ENCODE measurements at regions not wholly inside any gene's neighbourhood (a gene's known extent, or its start where the extent isn't known, plus 50 kb on each side); places are given as distances from the start of the nearest gene placed in this dataset.

DNA sequence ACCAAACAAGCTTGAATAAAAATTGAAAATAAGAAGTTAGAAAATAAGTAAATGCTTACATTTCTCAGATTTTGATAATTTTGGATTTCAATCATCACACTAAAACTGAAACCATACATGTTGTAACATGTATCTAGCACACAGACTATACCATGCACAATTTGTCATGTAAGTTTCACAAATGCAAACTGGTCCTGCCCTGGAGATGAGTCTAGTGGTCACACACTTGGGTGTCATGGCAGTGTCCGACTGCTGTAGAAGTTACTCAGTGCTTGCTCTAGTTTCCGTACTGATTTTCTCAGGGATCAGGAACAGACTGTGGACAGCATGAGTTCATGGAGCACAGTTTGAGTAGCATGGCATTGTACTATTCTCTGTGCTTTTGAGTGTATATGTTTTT is 182.9 kb upstream of the RMP24 start:
- H3K23ac ChIP-seq (ENCODE audit: insufficient read length), result no peak overlapping the region
- H3K14ac ChIP-seq (ENCODE audit: insufficient read length), result no peak overlapping the region
- H4K91ac ChIP-seq (replicated peaks; ENCODE audit: insufficient read length, low read length), result no peak overlapping the region
- no peak overlapping the region for H3K9ac ChIP-seq (replicated peaks in 1 of 4; ENCODE audit: extremely low read depth in 1 of 4, low read depth in 3 of 4, low read length in 3 of 4)
- CTCF ChIA-PET (ENCODE audit: partially characterized antibody), result interaction anchor here (0.9 to 2.6 kb wide), 6 partner anchors 27 to 161 kb away, joined by 3 to 10 read pairs (median 4); no protein-coding TSS in a partner anchor
- no peak overlapping the region for H2BK15ac ChIP-seq (ENCODE audit: low read length)
- POLR2A ChIA-PET (ENCODE audit: partially characterized antibody), result no interaction called here
- no peak for FAIRE-seq
- 79% methylated on average over 2 of the region's 2 CpGs; no CpG with 5 or more reads in 1 of the 2 experiments for WGBS, 2 experiments (ENCODE audit: extremely low coverage in 1 of 2, insufficient coverage in 1 of 2, insufficient read length in 1 of 2, insufficient replicate concordance in 2 of 2, low coverage in 1 of 2, low lambda C conversion rate in 2 of 2, missing lambda C conversion rate in 1 of 2)
- no peak for TF ChIP-seq GABPA (IDR thresholded peaks at IDR 0.05; ENCODE audit: borderline replicate concordance, insufficient read depth, low read length)
- TF ChIP-seq BCL11A (IDR thresholded peaks at IDR 0.05; ENCODE audit: low read depth in 2 of 2, low read length in 2 of 2), result no peak
- no peak for TF ChIP-seq POLR2AphosphoS5 (IDR thresholded peaks at IDR 0.05; ENCODE audit: low read depth, low read length)
- TF ChIP-seq, protein P1, sequence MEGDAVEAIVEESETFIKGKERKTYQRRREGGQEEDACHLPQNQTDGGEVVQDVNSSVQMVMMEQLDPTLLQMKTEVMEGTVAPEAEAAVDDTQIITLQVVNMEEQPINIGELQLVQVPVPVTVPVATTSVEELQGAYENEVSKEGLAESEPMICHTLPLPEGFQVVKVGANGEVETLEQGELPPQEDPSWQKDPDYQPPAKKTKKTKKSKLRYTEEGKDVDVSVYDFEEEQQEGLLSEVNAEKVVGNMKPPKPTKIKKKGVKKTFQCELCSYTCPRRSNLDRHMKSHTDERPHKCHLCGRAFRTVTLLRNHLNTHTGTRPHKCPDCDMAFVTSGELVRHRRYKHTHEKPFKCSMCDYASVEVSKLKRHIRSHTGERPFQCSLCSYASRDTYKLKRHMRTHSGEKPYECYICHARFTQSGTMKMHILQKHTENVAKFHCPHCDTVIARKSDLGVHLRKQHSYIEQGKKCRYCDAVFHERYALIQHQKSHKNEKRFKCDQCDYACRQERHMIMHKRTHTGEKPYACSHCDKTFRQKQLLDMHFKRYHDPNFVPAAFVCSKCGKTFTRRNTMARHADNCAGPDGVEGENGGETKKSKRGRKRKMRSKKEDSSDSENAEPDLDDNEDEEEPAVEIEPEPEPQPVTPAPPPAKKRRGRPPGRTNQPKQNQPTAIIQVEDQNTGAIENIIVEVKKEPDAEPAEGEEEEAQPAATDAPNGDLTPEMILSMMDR (IDR thresholded peaks at IDR 0.05; ENCODE audit: control extremely low read depth in 1 of 3, insufficient read depth in 1 of 3, low read depth in 1 of 3, low read length in 3 of 3), result no peak
- TF ChIP-seq POLR2A (IDR thresholded peaks at IDR 0.05; ENCODE audit: control extremely low read depth in 1 of 2, low read depth in 2 of 2, low read length in 2 of 2), result no peak
- TF ChIP-seq KDM4A (IDR thresholded peaks at IDR 0.05; ENCODE audit: low read depth, low read length, severe bottlenecking), result no peak
- TF ChIP-seq HDAC6 (IDR thresholded peaks at IDR 0.05; ENCODE audit: low read depth, low read length), result no peak
- TF ChIP-seq YY1 (IDR thresholded peaks at IDR 0.05; ENCODE audit: low read depth, low read length), result no peak
- TF ChIP-seq CBX5 (IDR thresholded peaks at IDR 0.05; ENCODE audit: low read depth, low read length), result no peak
- no peak for TF ChIP-seq TAF1 (IDR thresholded peaks at IDR 0.05; ENCODE audit: low read depth, low read length)
- no peak for TF ChIP-seq NRF1 (IDR thresholded peaks at IDR 0.05; ENCODE audit: low read depth, low read length)
- TF ChIP-seq, protein P2, sequence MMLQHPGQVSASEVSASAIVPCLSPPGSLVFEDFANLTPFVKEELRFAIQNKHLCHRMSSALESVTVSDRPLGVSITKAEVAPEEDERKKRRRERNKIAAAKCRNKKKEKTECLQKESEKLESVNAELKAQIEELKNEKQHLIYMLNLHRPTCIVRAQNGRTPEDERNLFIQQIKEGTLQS (IDR thresholded peaks at IDR 0.05; ENCODE audit: insufficient read depth, low read depth, low read length), result no peak
- no peak for TF ChIP-seq TEAD4 (IDR thresholded peaks at IDR 0.05; ENCODE audit: low read depth, low read length)
- H3K79me1 ChIP-seq (ENCODE audit: low read depth, low read length), result no peaks in the 10 kb centered on the region
- H3K4me2 ChIP-seq (ENCODE audit: insufficient read depth in 1 of 2, low read depth in 2 of 2, low read length in 2 of 2), result no peak overlapping the region
- H2BK12ac ChIP-seq (ENCODE audit: low read depth, low read length), result no peak overlapping the region
- no peaks in the 10 kb centered on the region for H3K27me3 ChIP-seq (replicated peaks in 1 of 4; ENCODE audit: control insufficient read depth in 3 of 4, extremely low read depth in 1 of 4, insufficient read depth in 3 of 4, low read length in 3 of 4)
- H4K20me1 ChIP-seq (replicated peaks in 1 of 2; ENCODE audit: control insufficient read depth in 1 of 2, insufficient read depth in 2 of 2, low read length in 2 of 2), result no peaks in the 10 kb centered on the region
- H3K9me3 ChIP-seq (ENCODE audit: insufficient read depth in 2 of 2, low read depth in 1 of 2, low read length in 1 of 2), result peaks cover 0 to 4% of the 10 kb centered on the region in 2 experiments; a peak in 1 of 4 replicates
- no peak overlapping the region for H3K18ac ChIP-seq (ENCODE audit: extremely low read depth, low read length)
- H2BK20ac ChIP-seq (ENCODE audit: low read length), result no peak overlapping the region
- no peak overlapping the region for H4K5ac ChIP-seq (ENCODE audit: insufficient read length, low read depth, low read length)
- H3K56ac ChIP-seq (replicated peaks; ENCODE audit: insufficient read length, low read depth, low read length), result no peak overlapping the region
- no peak overlapping the region for H3K4me3 ChIP-seq (ENCODE audit: extremely low read depth in 1 of 4, insufficient read depth in 2 of 4, low read depth in 3 of 4, low read length in 4 of 4)
- H4K8ac ChIP-seq (ENCODE audit: extremely low read depth, insufficient read depth, low read length), result no peak overlapping the region
- no peak overlapping the region for H2BK5ac ChIP-seq (ENCODE audit: low read depth, low read length)
- H2AK5ac ChIP-seq (ENCODE audit: low read depth, low read length), result no peak overlapping the region
- H3K23me2 ChIP-seq (ENCODE audit: low read depth, low read length), result no peaks in the 10 kb centered on the region
- no peak overlapping the region for H3K27ac ChIP-seq (ENCODE audit: low read depth, low read length)
- H2BK120ac ChIP-seq (replicated peaks; ENCODE audit: low read depth, low read length), result no peak overlapping the region
- DNase-seq (ENCODE audit: low read depth in 1 of 2, low spot score in 2 of 2), result no peak
- H3K4me1 ChIP-seq (replicated peaks in 1 of 4; ENCODE audit: control insufficient read depth in 3 of 4, insufficient read depth in 4 of 4, low read length in 3 of 4), result no peaks in the 10 kb centered on the region
- H2AFZ ChIP-seq (ENCODE audit: low read length), result no peak overlapping the region
- H3K79me2 ChIP-seq (ENCODE audit: control insufficient read depth in 1 of 2, insufficient read depth in 2 of 2, low read length in 2 of 2), result no peaks in the 10 kb centered on the region
- no peak overlapping the region for H3K4ac ChIP-seq (replicated peaks; ENCODE audit: insufficient read length, low read depth, low read length)
- H3K36me3 ChIP-seq (ENCODE audit: control insufficient read depth in 2 of 4, insufficient read depth in 4 of 4, low read length in 3 of 4), result no peaks in the 10 kb centered on the region
